CD4-positive, alpha-beta memory T cell (primary cell): ENCODE measurements at regions not wholly inside any gene's neighbourhood (a gene's known extent, or its start where the extent isn't known, plus 50 kb on each side); places are given as distances from the start of the nearest gene placed in this dataset.

Experiments
- CTCF ChIA-PET: fragments of 350-600 bp; sonication (Branson Sonifier 250); formaldehyde crosslinking; loops from one replicate; lab custom pipeline; 2021; ENCODE audit warnings: inconsistent platforms; ENCODE audit not compliant: partially characterized antibody; lab: Charles Lee
- POLR2A ChIA-PET: fragments of 350-600 bp; sonication (Branson Sonifier 250); formaldehyde crosslinking; loops from one replicate; lab custom pipeline; 2021; ENCODE audit not compliant: partially characterized antibody; lab: Charles Lee
- DNase-seq, 5 donors: peaks; one replicate each; pipeline versions ENCODE4 v3.0.0 to v3.0.0-alpha.2; 2020 to 2022; ENCODE audit warnings: mixed read lengths in 1 of 5
- H3K27ac ChIP-seq: one replicate; pipeline ENCODE4 v1.7.0; 2013; ENCODE audit warnings: low read depth, low read length
- H3K27me3 ChIP-seq: 2 replicates; pipeline ENCODE4 v1.7.0; 2013; ENCODE audit warnings: mild to moderate bottlenecking, low read length, moderate library complexity; ENCODE audit not compliant: insufficient read depth
- H3K36me3 ChIP-seq: 2 replicates; pipeline ENCODE4 v1.7.0; 2013; ENCODE audit warnings: mild to moderate bottlenecking, low read length, moderate library complexity; ENCODE audit not compliant: insufficient read depth
- H3K4me1 ChIP-seq: 2 replicates; pipeline ENCODE4 v1.7.0; 2013; ENCODE audit warnings: mild to moderate bottlenecking, low read length, moderate library complexity; ENCODE audit not compliant: insufficient read depth
- H3K4me3 ChIP-seq, 2 donors: one replicate each; pipeline ENCODE4 v1.7.0; 2013; ENCODE audit warnings: low read length in 2 of 2, mild to moderate bottlenecking in 1 of 2
- H3K9me3 ChIP-seq, 2 donors: one replicate each; pipeline ENCODE4 v1.7.0; 2013; ENCODE audit warnings: low read length in 2 of 2, control low read depth in 1 of 2; ENCODE audit not compliant: control insufficient read depth in 1 of 2
- H3K27ac Mint-ChIP-seq, 7 donors: one replicate each; pipeline ENCODE4 v1.8.0; 2020 to 2021; ENCODE audit warnings: mixed read lengths in 7 of 7, mild to moderate bottlenecking in 6 of 7, inconsistent platforms in 3 of 7, moderate library complexity in 3 of 7
- H3K27me3 Mint-ChIP-seq, 2 donors: one replicate each; pipeline ENCODE4 v1.8.0; 2020 to 2021; ENCODE audit warnings: mixed read lengths in 2 of 2
- H3K36me3 Mint-ChIP-seq, 2 donors: one replicate each; pipeline ENCODE4 v1.8.0; 2020 to 2021; ENCODE audit warnings: mixed read lengths in 2 of 2, inconsistent platforms in 1 of 2, mild to moderate bottlenecking in 1 of 2
- H3K4me1 Mint-ChIP-seq, 4 donors: one replicate each; pipeline ENCODE4 v1.8.0; 2020 to 2021; ENCODE audit warnings: mixed read lengths in 4 of 4, mild to moderate bottlenecking in 1 of 4
- H3K4me3 Mint-ChIP-seq, 8 donors: one replicate each; pipeline ENCODE4 v1.8.0; 2020 to 2021; ENCODE audit warnings: mixed read lengths in 8 of 8, mild to moderate bottlenecking in 7 of 8, moderate library complexity in 6 of 8, inconsistent platforms in 3 of 8
- H3K9me3 Mint-ChIP-seq, 8 donors: one replicate each; pipeline ENCODE4 v1.8.0; 2020 to 2021; ENCODE audit warnings: mixed read lengths in 8 of 8, mild to moderate bottlenecking in 5 of 8, inconsistent platforms in 3 of 8, moderate library complexity in 1 of 8
- intact Hi-C: fragments of 100-400 bp; cut with micrococcal nuclease; formaldehyde crosslinking; loops from one replicate; pipeline ENCODE4 v1.15.1; 2023

DNA sequence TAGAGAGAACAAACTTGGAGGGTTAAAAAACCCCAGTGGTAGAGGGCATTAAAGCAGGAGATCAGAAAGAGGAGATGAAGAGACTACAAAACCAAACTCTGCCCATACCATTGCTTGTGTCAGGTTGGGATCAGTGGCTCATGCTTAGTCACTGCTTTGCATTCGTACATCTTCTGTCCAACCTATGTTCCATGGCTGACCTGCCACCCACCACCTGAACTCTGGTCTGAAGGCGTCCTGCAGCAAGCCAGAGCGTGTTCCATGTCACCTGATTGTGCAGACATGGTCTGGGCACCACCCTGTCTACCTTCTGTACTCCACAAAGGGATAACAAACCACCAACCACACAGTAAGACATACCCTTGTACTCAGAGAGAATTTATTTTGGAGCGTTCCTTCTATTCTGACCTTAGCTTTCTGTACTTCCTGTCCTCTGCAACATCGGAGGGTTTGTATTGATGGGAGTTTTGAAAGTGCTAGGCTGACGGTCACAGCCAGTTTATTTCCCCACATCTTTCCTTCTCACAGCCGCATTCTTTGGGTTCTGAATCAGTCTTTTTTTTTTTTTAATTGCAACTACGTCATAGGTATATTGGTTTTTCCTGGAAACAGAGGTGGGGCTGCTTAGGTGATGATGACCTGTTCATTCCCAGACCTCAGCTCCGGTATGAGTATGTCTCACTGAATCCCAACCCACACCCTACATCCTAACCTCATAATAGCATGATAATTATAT is 88.3 kb downstream of the SOWAHC start:
- ChIA-PET POLR2A (no interaction called here), CTCF (no interaction called here)
- peaks cover 0 to 2% (median 0%) of the 10 kb centered on the region in 8 donors for H3K9me3 Mint-ChIP-seq
- Histone ChIP-seq H3K4me3 (no peak overlapping the region), H3K9me3 (no peaks in the 10 kb centered on the region), H3K27ac (no peak overlapping the region), H3K27me3 (no peaks in the 10 kb centered on the region), H3K36me3 (no peaks in the 10 kb centered on the region), H3K4me1 (no peaks in the 10 kb centered on the region)
- intact Hi-C loops = no loop called here
- H3K36me3 Mint-ChIP-seq = no peaks in the 10 kb centered on the region
- peaks cover 0 to 2% (median under 1%) of the 10 kb centered on the region in 4 donors for H3K4me1 Mint-ChIP-seq
- H3K4me3 Mint-ChIP-seq = no peak overlapping the region
- peaks cover 14 to 26% of the 10 kb centered on the region in 2 donors for H3K27me3 Mint-ChIP-seq
- no peak for DNase-seq
- no peak overlapping the region for H3K27ac Mint-ChIP-seq

DNA sequence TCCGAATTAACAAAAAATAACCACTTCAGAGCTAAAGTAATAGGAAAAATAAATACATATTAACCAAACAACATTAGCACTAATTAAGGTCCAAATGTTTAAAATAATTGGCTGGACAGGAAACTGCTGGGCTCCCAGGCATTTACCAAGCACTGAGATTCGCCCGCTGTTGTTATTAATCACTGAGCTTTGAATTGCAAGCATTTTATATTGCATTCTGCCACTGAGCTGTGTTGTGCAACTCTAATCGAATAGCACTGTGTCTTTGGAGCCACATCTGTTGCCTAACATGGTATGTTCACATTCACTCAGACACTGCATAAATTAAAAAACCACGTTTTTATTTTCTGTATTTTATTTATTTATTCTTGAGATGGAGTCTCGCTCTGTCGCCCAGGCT is 88.9 kb downstream of the SOWAHC start:
- no peak overlapping the region for H3K27ac ChIP-seq
- no peaks in the 10 kb centered on the region for H3K4me1 ChIP-seq
- Mint-ChIP-seq H3K4me3 (no peak overlapping the region), H3K27me3 (peaks cover 14 to 26% of the 10 kb centered on the region in 2 donors), H3K27ac (no peak overlapping the region), H3K36me3 (no peaks in the 10 kb centered on the region), H3K4me1 (peaks cover 0 to 2% (median under 1%) of the 10 kb centered on the region in 4 donors), H3K9me3 (peaks cover 0 to 2% (median 0%) of the 10 kb centered on the region in 8 donors)
- no peaks in the 10 kb centered on the region for H3K36me3 ChIP-seq
- no peaks in the 10 kb centered on the region for H3K9me3 ChIP-seq
- ChIA-PET CTCF (no interaction called here), POLR2A (no interaction called here)
- no peak for DNase-seq
- H3K27me3 ChIP-seq = no peaks in the 10 kb centered on the region
- intact Hi-C loops = no loop called here
- no peak overlapping the region for H3K4me3 ChIP-seq

DNA sequence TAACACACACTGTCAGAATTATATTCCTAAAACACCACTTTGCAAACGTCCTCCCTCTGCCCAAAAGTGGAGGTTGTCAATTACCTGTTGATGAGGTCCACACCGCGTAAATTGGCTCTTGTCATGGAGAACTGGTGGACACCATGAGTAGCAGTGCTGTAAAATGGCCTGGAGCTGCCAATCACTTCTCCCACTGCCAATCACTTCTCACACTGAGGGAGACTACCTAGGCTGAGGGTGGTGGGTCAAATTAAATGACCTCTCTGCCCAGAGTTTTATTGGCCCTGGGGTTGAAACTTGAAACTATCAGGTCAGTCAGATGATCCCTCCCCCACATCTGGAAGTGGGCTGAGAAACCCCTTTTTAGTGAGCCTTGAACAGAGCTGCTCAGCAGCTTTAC is 89.6 kb downstream of the SOWAHC start:
- peaks cover 0 to 2% (median under 1%) of the 10 kb centered on the region in 4 donors for H3K4me1 Mint-ChIP-seq
- intact Hi-C loops = no loop called here
- no peak overlapping the region for H3K4me3 Mint-ChIP-seq
- no peak overlapping the region for H3K27ac Mint-ChIP-seq
- CTCF ChIA-PET = no interaction called here
- H3K36me3 Mint-ChIP-seq = no peaks in the 10 kb centered on the region
- H3K36me3 ChIP-seq = no peaks in the 10 kb centered on the region
- no peaks in the 10 kb centered on the region for H3K4me1 ChIP-seq
- peaks cover 14 to 26% of the 10 kb centered on the region in 2 donors for H3K27me3 Mint-ChIP-seq
- no peak for DNase-seq
- no peaks in the 10 kb centered on the region for H3K9me3 ChIP-seq
- no peak overlapping the region for H3K4me3 ChIP-seq
- H3K27me3 ChIP-seq = no peaks in the 10 kb centered on the region
- POLR2A ChIA-PET = no interaction called here
- H3K27ac ChIP-seq = no peak overlapping the region
- peaks cover 0 to under 1% (median 0%) of the 10 kb centered on the region in 8 donors for H3K9me3 Mint-ChIP-seq

GRCh38 chr2:109707281-109708147 is 86.6 kb upstream of the RGPD5 start:
- H3K4me1 ChIP-seq = no peaks in the 10 kb centered on the region
- no peaks in the 10 kb centered on the region for H3K9me3 ChIP-seq
- no peaks in the 10 kb centered on the region for H3K36me3 Mint-ChIP-seq
- H3K4me3 Mint-ChIP-seq = no peak overlapping the region
- no peaks in the 10 kb centered on the region for H3K36me3 ChIP-seq
- H3K4me1 Mint-ChIP-seq = no peaks in the 10 kb centered on the region
- H3K4me3 ChIP-seq = no peak overlapping the region
- CTCF ChIA-PET = no interaction called here
- POLR2A ChIA-PET = no interaction called here
- H3K27ac Mint-ChIP-seq = no peak overlapping the region
- no peaks in the 10 kb centered on the region for H3K9me3 Mint-ChIP-seq
- no peaks in the 10 kb centered on the region for H3K27me3 ChIP-seq
- DNase-seq = no peak
- H3K27ac ChIP-seq = no peak overlapping the region
- intact Hi-C loops = no loop called here
- H3K27me3 Mint-ChIP-seq = peaks cover 4 to 6% of the 10 kb centered on the region in 2 donors

DNA sequence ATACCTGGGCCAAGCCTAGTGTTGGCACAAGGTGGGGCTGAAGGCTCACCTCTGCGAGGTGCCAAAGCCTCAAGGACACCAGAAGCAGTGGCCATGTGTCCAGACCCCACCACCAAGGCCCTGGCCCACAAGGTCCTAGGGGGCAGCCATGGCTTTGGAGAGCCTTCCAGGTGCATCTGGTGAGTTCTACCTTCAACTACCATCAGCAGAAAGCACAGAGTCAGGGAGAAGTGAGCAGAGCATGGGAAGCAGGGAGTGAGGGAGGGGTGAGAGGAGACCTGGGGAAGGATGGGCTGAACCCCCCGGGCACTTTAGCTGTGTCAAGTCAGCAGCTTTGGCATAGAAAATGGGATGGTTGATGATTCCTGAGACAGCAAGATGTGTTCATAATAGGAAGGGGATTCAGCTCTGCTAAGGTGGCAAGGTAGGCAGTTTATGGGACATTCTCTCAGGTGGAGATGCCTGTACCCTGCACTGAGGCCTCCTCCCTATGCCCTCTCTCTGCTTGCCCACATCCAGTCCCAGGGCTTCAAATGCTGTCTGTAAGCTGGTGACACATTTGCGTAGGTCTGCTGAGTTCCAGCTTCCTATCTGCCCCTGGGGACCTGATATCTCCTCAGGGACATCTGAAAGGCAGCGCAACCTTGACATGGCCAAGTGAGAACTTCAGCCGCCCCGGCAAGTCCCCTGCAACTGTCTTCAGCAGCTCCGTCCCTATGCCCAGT is 83.4 kb upstream of the RGPD5 start:
- Mint-ChIP-seq H3K36me3 (no peaks in the 10 kb centered on the region), H3K27ac (no peak overlapping the region), H3K4me3 (no peak overlapping the region), H3K27me3 (peaks cover 1 to 2% of the 10 kb centered on the region in 2 donors), H3K9me3 (no peaks in the 10 kb centered on the region), H3K4me1 (no peaks in the 10 kb centered on the region)
- H3K27ac ChIP-seq = no peak overlapping the region
- H3K27me3 ChIP-seq = no peaks in the 10 kb centered on the region
- DNase-seq = no peak
- ChIA-PET CTCF (no interaction called here), POLR2A (no interaction called here)
- H3K4me3 ChIP-seq = no peak overlapping the region
- intact Hi-C loops = no loop called here
- no peaks in the 10 kb centered on the region for H3K4me1 ChIP-seq
- no peaks in the 10 kb centered on the region for H3K9me3 ChIP-seq
- H3K36me3 ChIP-seq = no peaks in the 10 kb centered on the region

- no peaks in the 10 kb centered on the region for H3K4me1 Mint-ChIP-seq
- H3K9me3 ChIP-seq = no peaks in the 10 kb centered on the region
- H3K27ac Mint-ChIP-seq = no peak overlapping the region
- H3K36me3 Mint-ChIP-seq = no peaks in the 10 kb centered on the region
- CTCF ChIA-PET = no interaction called here
- no peak for DNase-seq
- intact Hi-C loops = no loop called here
- H3K4me3 ChIP-seq = no peak overlapping the region
- POLR2A ChIA-PET = no interaction called here
- H3K27me3 Mint-ChIP-seq = peaks cover under 1 to 1% of the 10 kb centered on the region in 2 donors
- no peaks in the 10 kb centered on the region for H3K4me1 ChIP-seq
- no peaks in the 10 kb centered on the region for H3K9me3 Mint-ChIP-seq
- no peaks in the 10 kb centered on the region for H3K36me3 ChIP-seq
- H3K4me3 Mint-ChIP-seq = no peak overlapping the region
- no peaks in the 10 kb centered on the region for H3K27me3 ChIP-seq
- H3K27ac ChIP-seq = no peak overlapping the region
Observed at GRCh38 chr2:109711230-109712122, 82.6 kb upstream of the RGPD5 start.
